Ramos (cell line): ENCODE measurements at regions not wholly inside any gene's neighbourhood (a gene's known extent, or its start where the extent isn't known, plus 50 kb on each side); places are given as distances from the start of the nearest gene placed in this dataset.
"Not testable (repeated sequence)": the region's sequence is repeated elsewhere in the genome, so short reads cannot be mapped to it uniquely, and the experiment has no call there.

ENCODE experiments used
- in situ Hi-C: fragments of 300-500 bp; cut with MboI; formaldehyde crosslinking; loops from one replicate; pipeline ENCODE4 v1.14.3; 2022; ENCODE audit warnings: low sequenced_read_pairs; ENCODE audit not compliant: unreplicated experiment

- in situ Hi-C loops: no loop called here
Measured at GRCh38 chr14:34081101-34081575, 130.3 kb upstream of the EGLN3 start.

GRCh38 chr14:34079643-34080042, 128.8 kb upstream of the EGLN3 start:
- in situ Hi-C loops: not testable (repeated sequence)

GRCh38 chr14:34078117-34078743, 127.4 kb upstream of the EGLN3 start:
- in situ Hi-C loops: no loop called here

GRCh38 chr14:34075826-34076225, 125.0 kb upstream of the EGLN3 start:
- in situ Hi-C loops: no loop called here

GRCh38 chr14:34075042-34075744, 124.3 kb upstream of the EGLN3 start:
- in situ Hi-C loops: no loop called here

DNA sequence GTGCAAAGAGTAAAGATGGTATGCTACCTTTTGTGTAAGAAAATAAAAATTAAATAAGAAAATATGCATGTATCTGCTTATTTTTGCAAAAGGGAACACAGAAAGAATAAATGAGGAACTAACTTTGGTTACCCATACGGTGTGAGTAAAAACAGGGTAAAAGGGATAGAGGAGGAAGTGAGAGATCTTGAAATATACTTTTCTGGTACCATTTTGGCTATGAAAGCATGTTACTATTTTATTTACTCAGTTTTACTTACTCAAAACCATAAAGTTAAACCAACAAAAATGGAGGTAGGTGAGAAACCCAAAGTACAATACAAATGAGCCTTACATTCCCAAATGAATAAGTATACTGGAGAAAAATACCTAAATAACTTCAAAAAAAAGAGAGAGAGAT, 122.0 kb upstream of the EGLN3 start:
- in situ Hi-C loops: no loop called here

GRCh38 chr14:34072401-34072800, 121.5 kb upstream of the EGLN3 start:
- in situ Hi-C loops: no loop called here

GRCh38 chr14:34070917-34071407, 120.1 kb upstream of the EGLN3 start:
- in situ Hi-C loops: no loop called here

- in situ Hi-C loops: no loop called here
Measured at GRCh38 chr14:34069854-34070582, 119.1 kb upstream of the EGLN3 start.

DNA sequence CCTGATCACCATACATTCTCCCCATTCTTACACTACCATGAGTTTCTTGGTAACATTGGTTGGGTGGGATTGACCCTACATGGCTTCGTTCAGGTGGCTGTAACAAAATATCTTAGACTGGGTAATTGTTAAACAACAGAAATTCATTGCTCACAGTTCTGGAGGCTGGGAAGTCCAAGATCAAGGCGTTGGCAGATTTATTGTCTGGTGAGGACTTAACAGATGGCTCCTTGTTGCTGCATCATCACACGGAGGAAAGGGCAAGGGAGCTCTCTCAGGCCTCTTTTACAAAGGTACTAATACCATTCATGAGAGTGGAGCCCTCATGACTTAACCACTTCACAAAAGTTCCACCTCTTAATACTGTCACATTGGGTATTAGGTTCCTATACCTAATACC, 116.7 kb upstream of the EGLN3 start:
- in situ Hi-C loops: no loop called here

- in situ Hi-C loops: no loop called here
Measured at GRCh38 chr14:34065690-34066391, 115.0 kb upstream of the EGLN3 start.

DNA sequence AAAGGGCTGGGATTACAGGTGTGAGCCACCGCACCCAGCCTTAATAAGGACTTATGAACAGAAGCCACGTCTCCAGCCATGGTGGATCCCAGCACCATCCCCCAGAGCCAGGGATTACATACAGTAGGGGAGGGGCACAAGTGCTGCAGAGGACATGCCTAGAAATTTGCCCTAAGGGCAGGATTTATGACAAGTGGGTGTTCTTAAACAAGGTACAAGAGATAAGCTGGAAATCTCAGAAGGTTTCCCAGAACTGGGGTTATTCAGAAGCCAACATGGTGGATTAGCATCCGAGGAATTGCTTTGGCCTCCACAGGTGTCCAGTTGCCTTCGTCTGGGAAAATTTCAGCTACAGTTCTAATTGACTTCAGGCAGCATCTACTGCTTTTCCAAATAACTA, 114.4 kb upstream of the EGLN3 start:
- in situ Hi-C loops: no loop called here

DNA sequence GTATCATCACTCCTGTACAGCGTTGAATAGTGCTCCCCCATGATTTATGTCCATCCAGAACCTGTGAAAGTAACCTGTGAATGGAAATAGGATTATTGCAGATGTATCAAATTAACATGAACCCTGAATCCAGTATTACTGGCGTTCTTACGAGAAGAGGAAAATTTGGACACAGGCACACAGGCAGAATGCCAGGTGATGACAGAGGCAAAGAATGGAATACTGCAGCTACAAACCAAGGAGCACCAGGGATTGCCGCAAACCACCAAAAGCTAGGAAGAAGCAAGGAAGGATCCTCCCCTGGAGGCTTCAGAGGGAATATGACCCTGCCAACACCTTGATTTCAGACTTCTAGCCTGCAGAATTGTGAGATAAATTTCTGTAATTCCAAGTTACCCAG, 113.5 kb upstream of the EGLN3 start:
- in situ Hi-C loops: no loop called here

DNA sequence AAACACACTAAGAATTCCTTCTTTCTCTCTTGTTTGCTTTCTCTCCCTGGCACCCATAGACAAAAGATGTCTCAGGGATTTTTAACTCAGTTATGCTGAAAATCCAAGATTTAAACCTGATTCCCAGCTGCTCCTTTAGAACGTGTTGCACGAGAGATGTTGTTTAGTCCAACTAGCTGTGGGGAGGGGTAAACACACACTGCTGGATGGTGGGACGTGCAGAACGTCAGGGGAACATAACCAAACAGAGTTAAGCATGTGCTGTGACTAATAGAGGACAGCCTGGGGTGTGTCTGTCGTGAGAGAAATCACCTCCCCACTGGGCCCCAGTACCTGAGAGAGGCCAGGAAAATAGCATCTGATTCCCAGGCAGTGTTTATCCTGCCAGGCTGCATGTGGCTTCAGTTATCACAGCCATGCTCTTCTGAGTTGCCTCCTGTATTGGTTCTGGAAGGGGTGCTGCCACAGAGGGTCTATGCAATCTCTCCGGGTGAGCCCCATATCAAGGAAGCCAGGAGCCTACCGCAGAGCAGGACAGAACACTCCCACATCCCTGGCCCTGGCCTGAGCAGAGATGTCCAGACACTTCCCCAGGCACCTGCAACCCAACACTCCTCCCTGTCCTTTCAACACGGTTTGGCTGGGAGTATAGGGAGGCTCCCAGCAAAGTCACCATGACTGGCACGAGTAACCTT, 112.7 kb upstream of the EGLN3 start:
- in situ Hi-C loops: no loop called here

- in situ Hi-C loops: no loop called here
Measured at GRCh38 chr14:34063042-34063441, 112.2 kb upstream of the EGLN3 start.

GRCh38 chr14:34062353-34062973, 111.6 kb upstream of the EGLN3 start:
- in situ Hi-C loops: no loop called here

GRCh38 chr14:34060651-34060999, 109.8 kb upstream of the EGLN3 start:
- in situ Hi-C loops: no loop called here

DNA sequence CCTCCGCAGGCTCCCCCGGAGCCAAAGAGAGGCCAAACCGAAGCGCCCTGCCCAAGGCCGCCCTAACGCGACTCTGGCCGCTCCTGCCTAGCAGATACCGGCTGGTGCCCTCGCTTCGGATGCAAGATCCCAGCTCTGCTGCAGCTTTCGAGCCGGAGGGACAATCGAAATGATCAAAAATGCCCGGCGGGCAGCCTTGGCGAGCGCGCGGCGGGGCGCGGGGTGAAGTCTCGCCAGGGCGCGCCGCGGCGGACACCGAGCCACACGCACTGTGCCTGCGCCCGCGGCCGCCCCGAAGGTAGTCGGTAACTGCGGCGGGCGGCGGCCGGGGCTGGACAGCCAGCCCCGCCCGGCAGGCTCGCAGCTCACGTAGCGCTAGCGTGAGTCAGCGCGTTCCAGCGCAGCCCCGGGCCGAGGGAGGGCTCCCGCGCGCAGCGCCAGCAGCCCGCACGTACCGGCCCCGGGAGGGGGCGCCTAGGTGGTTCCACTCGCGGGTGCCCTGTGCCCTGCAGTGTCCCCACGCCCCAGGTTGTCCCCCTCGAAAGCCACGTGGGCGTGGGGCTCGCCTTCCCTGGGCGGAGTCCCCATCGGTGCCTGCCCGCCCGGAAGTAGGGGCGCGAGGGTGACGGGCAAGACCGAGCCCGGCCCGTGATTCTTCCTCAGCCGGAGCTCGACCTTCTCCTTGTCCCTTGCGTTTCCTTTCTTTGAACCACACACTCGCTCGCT, 109.2 kb upstream of the EGLN3 start:
- in situ Hi-C loops: no loop called here
